HG03103 (cell line): ENCODE measurements at regions not wholly inside any gene's neighbourhood (a gene's known extent, or its start where the extent isn't known, plus 50 kb on each side); places are given as distances from the start of the nearest gene placed in this dataset.
"Not testable (repeated sequence)": the region's sequence is repeated elsewhere in the genome, so short reads cannot be mapped to it uniquely, and the experiment has no call there.

ENCODE experiments used
- ATAC-seq: cut with Tn5 transposase; IDR thresholded peaks from one replicate; pipeline ENCODE4 v1.9.1; 2021; ENCODE audit warnings: low read depth; ENCODE audit not compliant: unreplicated experiment

DNA sequence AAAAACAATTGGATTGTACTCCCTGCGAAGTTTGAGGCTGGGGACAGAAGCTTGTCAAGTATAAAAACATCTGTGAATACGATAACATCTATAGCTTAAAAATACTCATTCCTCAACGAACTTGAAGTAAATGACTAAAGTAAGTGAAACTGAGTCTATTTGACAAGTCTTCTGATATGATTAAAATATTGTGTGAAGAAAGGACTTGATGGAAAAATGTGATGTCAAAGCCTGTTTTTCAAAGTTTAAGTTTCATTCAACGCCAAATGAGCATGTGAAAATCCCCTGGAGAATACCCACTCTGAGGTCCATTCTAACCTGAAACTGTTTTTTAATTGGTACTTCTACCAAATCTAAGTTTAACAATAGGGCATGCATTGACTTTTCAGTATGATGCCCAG, 122.3 kb upstream of the MDFIC start:
- no peak for ATAC-seq

- no peak for ATAC-seq
These were observed 119.3 kb upstream of the MDFIC start for GRCh38 chr7:114802632-114803031.

GRCh38 chr7:114806590-114807162, 115.2 kb upstream of the MDFIC start:
- no peak for ATAC-seq

DNA sequence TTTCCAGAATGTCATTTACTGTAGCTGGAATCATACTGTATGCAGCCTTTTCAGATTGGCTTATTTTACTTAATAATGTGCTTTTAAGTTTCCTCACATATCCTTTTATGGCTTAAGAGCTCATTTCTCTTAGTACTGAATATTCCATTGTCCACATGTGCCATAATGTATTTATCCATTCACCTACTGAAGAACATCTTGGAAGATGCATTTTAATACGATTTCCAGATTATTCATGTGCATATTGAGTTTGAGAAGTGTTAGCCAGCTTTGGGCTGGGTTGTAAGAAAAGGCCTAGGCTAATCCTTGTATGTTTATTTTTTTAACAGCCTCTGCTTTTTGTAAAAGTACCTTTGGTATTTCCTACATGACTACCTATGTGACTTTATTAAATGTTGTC, 109.3 kb upstream of the MDFIC start:
- ATAC-seq: no peak

GRCh38 chr7:114813624-114814023, 108.3 kb upstream of the MDFIC start:
- ATAC-seq: no peak

GRCh38 chr7:114817036-114817435, 104.9 kb upstream of the MDFIC start:
- ATAC-seq: not testable (repeated sequence)

DNA sequence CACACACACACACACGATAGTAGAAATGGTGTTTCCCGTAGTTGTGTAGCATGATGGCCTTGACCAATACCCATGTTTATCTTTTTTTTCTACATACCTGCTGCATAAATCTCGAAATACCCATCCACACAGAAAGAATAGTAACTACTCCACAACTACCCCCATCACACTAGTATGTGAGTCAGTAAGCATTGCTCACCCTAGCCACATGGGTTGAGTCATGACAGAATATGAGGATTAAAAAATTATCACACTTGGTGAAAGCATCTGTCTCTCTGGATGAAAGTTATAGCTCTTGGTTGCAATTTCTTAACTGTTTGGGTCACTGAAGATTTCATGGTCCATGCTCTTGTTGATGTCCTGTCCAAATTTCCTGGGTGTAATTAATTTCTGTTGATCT, 103.4 kb upstream of the MDFIC start:
- ATAC-seq: no peak

- no peak for ATAC-seq
These were observed 102.1 kb upstream of the MDFIC start for GRCh38 chr7:114819616-114820362.

GRCh38 chr7:114821030-114821900, 100.6 kb upstream of the MDFIC start:
- no peak for ATAC-seq

GRCh38 chr7:114822131-114822530, 99.8 kb upstream of the MDFIC start:
- ATAC-seq: no peak

- ATAC-seq: no peak
These were observed 99.0 kb upstream of the MDFIC start for GRCh38 chr7:114822844-114823243.

- ATAC-seq: no peak
These were observed 98.6 kb upstream of the MDFIC start for GRCh38 chr7:114823290-114823689.

- ATAC-seq: no peak
These were observed 96.4 kb upstream of the MDFIC start for GRCh38 chr7:114825423-114825951.

DNA sequence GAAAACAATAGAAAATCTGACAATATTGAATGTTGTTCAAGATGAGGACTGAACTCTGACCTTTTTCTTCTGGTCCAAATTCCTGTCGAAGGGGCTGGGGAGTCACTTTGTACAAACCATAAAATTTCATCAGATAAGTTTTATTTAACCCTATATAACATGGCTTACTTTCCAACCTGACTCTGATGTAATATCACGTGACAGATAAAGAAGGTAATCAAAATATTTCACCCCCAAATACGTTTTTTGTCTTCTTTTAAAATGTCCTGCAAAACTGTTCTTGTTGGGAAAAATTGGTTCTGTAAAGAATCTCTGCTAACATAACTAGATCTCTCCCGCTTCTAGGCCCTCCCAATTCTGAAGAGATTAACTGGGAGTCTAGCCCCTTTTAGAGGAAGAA, 90.9 kb upstream of the MDFIC start:
- no peak for ATAC-seq

GRCh38 chr7:114832906-114833595, 88.8 kb upstream of the MDFIC start:
- ATAC-seq: peak; percentile 92

GRCh38 chr7:114835303-114835702, 86.6 kb upstream of the MDFIC start:
- ATAC-seq: no peak

- no peak for ATAC-seq
These were observed 86.0 kb upstream of the MDFIC start for GRCh38 chr7:114835861-114836260.

DNA sequence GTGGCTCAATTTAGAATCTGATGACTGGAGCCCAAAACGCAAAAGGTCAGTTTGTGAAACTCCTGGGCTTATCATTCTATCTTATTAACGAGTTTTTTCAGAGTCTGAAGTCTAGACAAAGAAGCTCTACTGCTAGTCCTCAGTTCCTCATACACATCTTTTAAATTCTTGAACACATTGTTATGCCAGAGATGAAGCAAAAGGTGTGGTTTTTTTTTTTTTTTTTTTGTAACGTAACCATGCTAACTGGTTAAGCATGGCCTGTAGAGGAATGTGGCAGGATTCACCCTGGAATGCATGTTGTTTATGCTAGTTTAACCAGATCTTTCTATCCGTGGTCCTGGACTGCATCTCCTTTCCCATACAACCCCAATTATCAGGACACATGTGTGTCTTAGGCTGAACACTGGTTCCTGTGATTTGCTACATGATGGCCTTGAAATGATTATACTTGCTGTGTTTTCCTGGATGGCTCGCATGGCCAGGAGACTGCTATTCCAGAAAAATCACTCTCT, 79.3 kb upstream of the MDFIC start:
- ATAC-seq: no peak

DNA sequence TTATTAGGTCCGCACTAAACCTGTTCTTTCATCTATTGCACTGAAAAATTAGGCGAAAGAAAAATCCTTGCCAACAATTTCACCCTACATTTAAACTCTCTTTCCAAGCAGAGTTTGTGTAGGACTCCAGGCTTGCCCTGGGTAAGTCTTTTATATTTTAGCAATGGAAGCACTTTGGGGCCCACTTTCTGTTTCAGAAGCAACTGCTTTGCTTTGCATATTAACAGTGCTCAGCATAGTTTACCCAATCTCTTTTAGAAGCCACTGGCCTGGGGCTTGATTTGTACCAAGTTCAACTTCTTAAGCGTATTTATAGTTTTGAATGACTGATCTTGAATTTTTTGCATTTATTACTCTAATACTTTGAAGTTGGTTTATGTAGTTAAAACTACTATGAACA, 78.8 kb upstream of the MDFIC start:
- ATAC-seq: no peak

DNA sequence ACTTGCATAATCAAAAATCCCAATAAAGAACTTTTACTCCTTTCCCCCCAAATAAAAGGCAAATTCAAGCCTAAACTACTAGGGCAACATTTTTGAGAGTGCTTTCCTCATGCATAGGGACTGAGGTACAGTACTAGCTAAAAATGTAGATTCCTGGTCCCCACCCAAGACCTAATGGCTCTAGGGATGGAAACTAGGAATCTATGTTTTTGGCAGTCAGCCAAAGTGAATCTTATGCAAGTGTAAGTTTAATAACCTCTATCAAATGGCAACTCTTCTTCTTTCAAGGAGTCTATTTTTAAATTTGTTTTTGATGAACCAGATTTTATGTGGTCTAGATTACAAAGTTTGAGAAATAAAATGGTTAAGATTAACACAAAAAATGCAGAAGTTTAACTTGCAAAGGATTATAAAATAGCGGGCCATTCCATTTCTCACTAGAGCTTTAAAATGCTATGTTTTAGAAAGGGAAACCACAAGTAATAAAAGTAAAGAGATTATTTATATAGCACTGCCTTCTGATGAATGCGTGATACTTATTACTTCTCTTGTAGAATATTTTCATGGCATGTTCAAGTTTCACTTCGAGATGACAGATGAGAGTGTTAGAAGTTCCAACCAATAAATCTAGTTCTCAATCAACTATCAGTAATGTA, 70.4 kb upstream of the MDFIC start:
- no peak for ATAC-seq
